ENCODE measurements at regions not wholly inside any gene's neighbourhood (a gene's known extent, or its start where the extent isn't known, plus 50 kb on each side); places are given as distances from the start of the nearest gene placed in this dataset.

GRCh38 chr4:170853422-170854021 is 763.8 kb upstream of the AADAT start:
- Mint-ChIP-seq H3K4me3 (no peak overlapping the region), H3K27me3 (ENCODE audit: low read depth) (no peaks in the 10 kb centered on the region), H3K9me3 (peaks cover 7% of the 10 kb centered on the region), H3K27ac (no peak overlapping the region), H3K36me3 (no peaks in the 10 kb centered on the region), H3K4me1 (peaks cover 3% of the 10 kb centered on the region; the same call in 1 of the 2 replicates)
- peak; percentile 74 for TF ChIP-seq CTCF (IDR thresholded peaks at IDR 0.05)
- no peak for TF ChIP-seq PREB (CRISPR knock-in tag; IDR thresholded peaks at IDR 0.05; ENCODE audit: borderline replicate concordance)
- POLR2A ChIA-PET, result no interaction called here
- DNase-seq (ENCODE audit: low spot score) (peak; percentile 68), ATAC-seq (peak; percentile 99)
- CTCF ChIA-PET, result interaction anchor here (0.6 to 2.0 kb wide), 35 partner anchors 8 to 676 kb away, joined by 3 to 16 read pairs (median 3); no protein-coding TSS in a partner anchor

GRCh38 chr4:170849969-170850368 is 760.2 kb upstream of the AADAT start:
- ChIA-PET POLR2A (no interaction called here), CTCF (no interaction called here)
- ATAC-seq, result no peak
- no peaks in the 10 kb centered on the region for H3K9me3 Mint-ChIP-seq
- H3K27me3 Mint-ChIP-seq (ENCODE audit: low read depth), result no peaks in the 10 kb centered on the region
- H3K4me1 Mint-ChIP-seq, result peaks cover 13% of the 10 kb centered on the region
- no peak for DNase-seq (ENCODE audit: low spot score)
- no peak overlapping the region for H3K4me3 Mint-ChIP-seq
- H3K27ac Mint-ChIP-seq, result no peak overlapping the region
- TF ChIP-seq ZSCAN18 (CRISPR knock-in tag; IDR thresholded peaks at IDR 0.05) (no peak), MAX (CRISPR knock-in tag; IDR thresholded peaks at IDR 0.05) (no peak), SMAD4 (CRISPR knock-in tag; IDR thresholded peaks at IDR 0.05) (no peak), E2F1 (CRISPR knock-in tag; IDR thresholded peaks at IDR 0.05) (no peak), OVOL2 (CRISPR knock-in tag; IDR thresholded peaks at IDR 0.05; ENCODE audit: borderline replicate concordance) (no peak), SP1 (CRISPR knock-in tag; conservative IDR thresholded peaks at IDR 0.05) (no peak)
- no peaks in the 10 kb centered on the region for H3K36me3 Mint-ChIP-seq

- ATAC-seq (no peak), DNase-seq (ENCODE audit: low spot score) (no peak)
- ChIA-PET CTCF (interaction anchor here (1.7 kb wide), 1 partner anchor 26 kb away, joined by 5 read pairs; no protein-coding TSS in a partner anchor), POLR2A (no interaction called here)
- H3K27ac Mint-ChIP-seq, result no peak overlapping the region
- peaks cover 2% of the 10 kb centered on the region; the same call in 1 of the 2 replicates for H3K4me1 Mint-ChIP-seq
- no peak overlapping the region for H3K4me3 Mint-ChIP-seq
- no peaks in the 10 kb centered on the region for H3K9me3 Mint-ChIP-seq
- H3K27me3 Mint-ChIP-seq (ENCODE audit: low read depth), result no peaks in the 10 kb centered on the region
- no peaks in the 10 kb centered on the region for H3K36me3 Mint-ChIP-seq
- TF ChIP-seq NFATC4 (CRISPR knock-in tag; IDR thresholded peaks at IDR 0.05), result no peak
- TF ChIP-seq IRF1 (CRISPR knock-in tag; IDR thresholded peaks at IDR 0.05), result no peak
- no peak for TF ChIP-seq ZNF121 (CRISPR knock-in tag; IDR thresholded peaks at IDR 0.05)
- TF ChIP-seq OVOL2 (CRISPR knock-in tag; IDR thresholded peaks at IDR 0.05; ENCODE audit: borderline replicate concordance), result no peak
These were observed 738.0 kb upstream of the AADAT start for GRCh38 chr4:170827562-170828274.
